Hepatocyte (in vitro differentiated cells): ENCODE measurements at regions not wholly inside any gene's neighbourhood (a gene's known extent, or its start where the extent isn't known, plus 50 kb on each side); places are given as distances from the start of the nearest gene placed in this dataset.

Source experiments
- CTCF ChIP-seq: fragments of 200-600 bp; sonication (generic); IDR thresholded peaks from 2 replicates; pipeline ENCODE4 v1.5.1; 2016; ENCODE audit warnings: antibody characterized with exemption, mild to moderate bottlenecking; ENCODE audit not compliant: poor library complexity
- EZH2 ChIP-seq: fragments of 200-600 bp; sonication (generic); IDR thresholded peaks from 2 replicates; pipeline ENCODE4 v1.6.1; 2016; ENCODE audit warnings: antibody characterized with exemption, mild to moderate bottlenecking, borderline replicate concordance
- EZH2phosphoT487 ChIP-seq: fragments of 200-600 bp; sonication (generic); IDR thresholded peaks from one replicate; pipeline ENCODE4 v1.6.1; 2018; ENCODE audit warnings: antibody characterized with exemption, mild to moderate bottlenecking, low read depth, moderate library complexity; ENCODE audit not compliant: unreplicated experiment, severe bottlenecking

DNA sequence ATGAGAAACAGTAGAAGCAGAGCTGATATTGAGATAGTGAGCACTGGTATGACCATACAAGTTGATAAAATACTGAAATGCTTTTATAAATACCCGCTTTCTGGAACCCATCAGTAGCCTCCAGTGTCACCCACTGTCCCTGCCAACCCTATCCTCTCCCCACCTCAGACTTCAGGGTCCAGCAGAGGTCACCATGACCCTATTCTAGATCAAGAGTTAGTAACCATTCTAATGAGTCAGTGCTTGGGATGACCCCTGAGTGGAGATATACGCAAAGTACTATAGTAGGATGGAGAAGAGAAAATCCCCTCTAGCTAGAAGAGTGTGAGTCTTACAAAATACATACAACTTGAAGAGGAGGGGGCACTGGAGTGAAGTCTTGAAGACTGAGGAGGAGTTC is 297.9 kb upstream of the BRINP1 start:
- TF ChIP-seq CTCF (no peak), EZH2phosphoT487 (no peak), EZH2 (no peak)
